VCaP (cell line): ENCODE measurements at regions not wholly inside any gene's neighbourhood (a gene's known extent, or its start where the extent isn't known, plus 50 kb on each side); places are given as distances from the start of the nearest gene placed in this dataset.

Experiments
- H3K27ac ChIP-seq: fragments of 450-650 bp; 2 replicates; pipeline ENCODE4 v1.5.1; 2017
- CTCF ChIP-seq: fragments of 450-650 bp; conservative IDR thresholded peaks from 2 replicates; pipeline ENCODE4 v1.5.1; 2017; ENCODE audit warnings: mild to moderate bottlenecking, moderate library complexity

GRCh38 chr2:147250652-147251356 is 594.0 kb upstream of the ACVR2A start:
- no peak for TF ChIP-seq CTCF
- H3K27ac ChIP-seq: no peak overlapping the region

- TF ChIP-seq CTCF: no peak
- H3K27ac ChIP-seq: no peak overlapping the region
Measured at GRCh38 chr2:147247749-147248148, 597.1 kb upstream of the ACVR2A start.

GRCh38 chr2:147242445-147242844 is 602.4 kb upstream of the ACVR2A start:
- TF ChIP-seq CTCF: no peak
- no peak overlapping the region for H3K27ac ChIP-seq

- H3K27ac ChIP-seq: no peak overlapping the region
- TF ChIP-seq CTCF: no peak
Measured at GRCh38 chr2:147236601-147237000, 608.2 kb upstream of the ACVR2A start.

- H3K27ac ChIP-seq: no peak overlapping the region
- no peak for TF ChIP-seq CTCF
Measured at GRCh38 chr2:147232225-147232669, 612.6 kb upstream of the ACVR2A start.

- TF ChIP-seq CTCF: no peak
Measured at GRCh38 chr2:147231607-147232006, 613.2 kb upstream of the ACVR2A start.

GRCh38 chr2:147231081-147231480 is 613.7 kb upstream of the ACVR2A start:
- H3K27ac ChIP-seq: no peak overlapping the region
- no peak for TF ChIP-seq CTCF

More at GRCh38 chr2:147231607-147232006, 613.2 kb upstream of the ACVR2A start:
- H3K27ac ChIP-seq: no peak overlapping the region
